ENCODE measurements at regions not wholly inside any gene's neighbourhood (a gene's known extent, or its start where the extent isn't known, plus 50 kb on each side); places are given as distances from the start of the nearest gene placed in this dataset.

- DNase-seq, result no peak
These were observed 57.4 kb upstream of the TMPRSS15 start for GRCh38 chr21:18460979-18461378.

DNA sequence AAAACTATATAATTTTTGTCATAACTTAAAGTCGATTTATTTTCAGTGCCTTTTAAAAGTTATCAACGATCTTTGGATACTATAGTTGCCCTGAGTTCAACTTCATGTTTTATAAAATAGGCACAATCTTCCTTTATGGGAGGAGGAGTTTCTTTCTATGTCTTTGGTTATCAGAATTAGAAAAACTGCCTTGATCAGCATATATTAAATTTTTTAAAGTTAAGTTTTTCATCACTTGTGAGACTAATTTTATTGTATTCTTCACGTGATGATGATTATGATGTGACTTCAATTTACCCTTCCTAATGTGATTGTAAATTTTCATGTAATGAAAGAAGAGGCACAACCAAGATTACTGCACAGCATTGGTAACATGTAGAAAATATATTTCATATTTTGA, 58.2 kb upstream of the TMPRSS15 start:
- DNase-seq, result no peak

DNA sequence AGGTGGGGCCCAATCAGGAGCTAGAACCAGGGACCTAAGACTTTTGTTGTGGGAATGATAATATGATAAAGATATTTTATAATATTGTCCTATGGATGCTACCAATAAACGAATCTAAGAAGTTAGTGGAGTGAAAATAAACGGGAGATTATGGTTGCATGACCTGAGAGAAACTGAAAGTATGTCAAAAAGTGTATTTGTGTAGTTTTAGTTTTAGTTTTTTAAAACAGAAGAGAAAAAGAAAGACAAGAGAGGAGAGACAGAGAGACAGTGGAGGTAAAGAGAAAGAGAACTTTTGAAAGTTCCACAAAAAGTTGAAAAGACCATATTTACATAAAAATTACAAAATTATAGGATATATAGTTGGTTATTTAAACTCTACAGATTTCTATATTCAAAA, 64.1 kb upstream of the TMPRSS15 start:
- no peak for DNase-seq

- DNase-seq, result no peak
These were observed 65.2 kb upstream of the TMPRSS15 start for GRCh38 chr21:18468790-18469189.

DNA sequence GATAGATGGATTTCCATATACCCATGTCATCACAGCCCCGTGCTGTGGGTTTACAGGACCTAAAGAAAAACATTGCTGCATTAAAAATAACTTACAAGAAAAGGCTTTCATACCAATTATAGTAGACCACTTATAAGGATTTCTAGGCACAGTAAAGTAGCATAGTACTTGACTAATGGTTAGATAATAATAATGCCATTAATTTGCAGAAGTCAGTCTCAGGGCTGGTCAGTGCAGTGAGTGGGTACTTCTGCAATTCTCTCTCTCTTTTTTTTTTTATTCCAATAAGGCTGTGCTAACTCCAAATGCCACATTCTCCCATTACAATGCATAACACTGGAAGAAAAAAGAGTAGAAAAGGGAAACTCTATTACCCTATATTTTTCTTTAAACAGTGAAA, 73.1 kb upstream of the TMPRSS15 start:
- no peak for DNase-seq

DNA sequence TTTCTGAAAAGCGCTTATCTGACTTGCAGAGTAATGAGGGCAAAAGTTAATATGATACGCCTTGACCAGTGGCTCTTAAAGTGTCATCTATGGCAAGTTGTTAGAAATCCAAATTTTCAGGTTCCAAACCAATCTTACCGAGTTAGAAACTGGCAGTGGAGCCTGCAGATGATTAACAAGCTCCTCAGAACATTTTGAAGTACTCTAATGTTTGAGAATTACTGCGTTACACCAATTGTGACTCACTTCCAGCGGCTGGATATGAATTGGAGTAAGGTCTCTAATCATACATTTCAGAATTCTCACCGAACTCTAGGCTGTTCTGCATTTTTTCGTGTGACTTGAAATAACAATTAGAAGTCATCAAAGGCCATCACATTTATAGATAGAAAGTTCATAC, 73.5 kb upstream of the TMPRSS15 start:
- DNase-seq, result no peak

DNA sequence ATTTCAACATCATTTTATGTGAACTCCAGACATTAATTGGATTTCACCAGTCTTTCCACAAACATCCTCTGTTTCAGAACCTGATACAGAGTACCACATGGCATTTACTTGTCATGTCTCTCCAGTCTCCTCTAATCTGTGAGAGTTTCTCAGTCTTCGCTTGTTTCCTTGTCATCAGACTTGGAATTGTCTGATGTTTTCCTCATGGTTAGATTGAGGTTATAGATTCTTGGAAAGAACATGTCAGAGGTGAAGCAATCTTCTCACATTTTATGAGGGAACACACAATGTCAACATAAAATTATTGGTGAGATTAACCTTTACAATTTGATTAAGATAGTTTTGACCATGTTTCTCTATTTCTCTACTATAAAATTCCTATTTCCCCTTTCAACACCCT, 74.9 kb upstream of the TMPRSS15 start:
- no peak for DNase-seq

DNA sequence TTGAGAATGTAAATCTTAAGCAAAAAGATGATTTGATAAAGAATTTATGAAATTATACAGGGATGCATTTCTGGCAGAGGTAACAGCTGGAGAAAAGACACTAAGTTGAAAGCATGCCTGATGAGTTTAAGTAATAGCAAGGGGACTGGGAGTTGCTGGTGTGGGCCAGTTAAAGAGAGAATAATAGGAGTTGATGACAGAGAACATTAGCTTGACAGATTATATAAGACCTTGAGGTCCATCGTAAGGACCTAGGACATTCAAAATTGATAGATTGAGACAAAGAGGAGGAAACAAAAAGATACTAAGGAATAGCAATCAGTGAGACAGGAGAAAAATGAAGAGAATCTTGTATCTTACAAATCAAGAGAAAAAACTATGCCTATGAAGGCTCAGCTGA, 84.7 kb upstream of the TMPRSS15 start:
- no peak for DNase-seq

GRCh38 chr21:18493422-18493821, 89.8 kb upstream of the TMPRSS15 start:
- DNase-seq, result no peak

DNA sequence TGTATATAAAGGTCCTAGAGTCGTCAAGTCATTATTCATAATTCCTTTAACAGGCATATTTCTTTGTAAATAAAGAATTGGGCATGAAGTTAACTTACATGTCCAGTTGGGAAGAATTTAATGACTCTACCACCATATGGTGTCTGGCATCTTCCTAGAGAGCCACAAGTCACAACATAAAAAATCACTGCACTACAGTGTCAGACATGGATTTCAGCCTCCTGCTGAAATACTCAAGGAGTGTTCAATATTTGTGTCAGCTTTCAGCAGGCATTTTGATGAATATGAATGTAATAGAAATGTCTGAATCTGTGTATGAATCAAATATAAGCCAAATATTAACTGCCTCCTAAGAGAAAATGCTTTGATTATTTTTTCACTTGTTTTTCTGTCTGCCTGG, 91.9 kb upstream of the TMPRSS15 start:
- DNase-seq, result no peak

DNA sequence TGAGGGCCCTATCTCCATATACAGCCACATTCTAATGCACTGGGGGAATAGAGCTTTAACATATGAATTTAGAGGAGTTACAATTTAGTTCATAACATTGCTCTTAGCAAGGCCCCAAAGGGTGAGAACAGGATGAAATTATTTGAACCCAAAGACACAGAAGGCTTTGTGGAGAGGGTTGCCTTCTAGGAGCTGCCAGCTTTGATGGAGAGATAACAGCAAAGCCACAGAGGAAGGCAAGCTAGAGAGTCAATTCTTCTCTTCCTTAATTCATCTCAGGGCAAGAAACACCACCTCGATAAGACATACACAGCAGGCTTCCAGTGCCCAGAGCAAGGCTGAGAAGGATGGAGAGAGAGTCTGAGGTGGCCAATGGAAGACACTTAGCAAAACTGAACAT, 94.8 kb upstream of the TMPRSS15 start:
- DNase-seq, result no peak

GRCh38 chr21:18499761-18500376, 96.3 kb upstream of the TMPRSS15 start:
- DNase-seq, result peak; percentile 22

DNA sequence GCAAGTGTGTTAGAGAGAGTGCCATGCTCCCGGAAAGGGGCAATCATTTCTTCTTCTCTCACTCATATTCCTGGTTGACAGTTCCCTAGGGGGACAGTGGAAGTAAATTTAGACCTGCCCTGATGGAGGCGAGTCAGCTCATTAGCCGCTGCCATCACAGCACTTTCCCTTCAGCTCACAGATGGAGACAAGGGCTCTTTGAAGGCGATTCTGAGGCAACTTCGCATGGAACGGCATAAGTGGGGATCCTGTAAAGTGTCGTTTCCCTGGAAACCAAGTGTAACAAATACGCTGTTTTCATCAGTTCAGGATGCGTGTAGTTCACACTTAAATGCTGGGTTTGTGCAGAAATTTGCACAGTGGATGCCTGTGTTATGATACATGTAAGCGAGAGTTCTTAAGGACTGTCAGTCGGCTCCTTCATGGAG, 114.5 kb upstream of the TMPRSS15 start:
- DNase-seq, result no peak

GRCh38 chr21:18521204-18521603, 117.6 kb upstream of the TMPRSS15 start:
- no peak for DNase-seq

- no peak for DNase-seq
These were observed 118.8 kb upstream of the TMPRSS15 start for GRCh38 chr21:18522181-18522972.

DNA sequence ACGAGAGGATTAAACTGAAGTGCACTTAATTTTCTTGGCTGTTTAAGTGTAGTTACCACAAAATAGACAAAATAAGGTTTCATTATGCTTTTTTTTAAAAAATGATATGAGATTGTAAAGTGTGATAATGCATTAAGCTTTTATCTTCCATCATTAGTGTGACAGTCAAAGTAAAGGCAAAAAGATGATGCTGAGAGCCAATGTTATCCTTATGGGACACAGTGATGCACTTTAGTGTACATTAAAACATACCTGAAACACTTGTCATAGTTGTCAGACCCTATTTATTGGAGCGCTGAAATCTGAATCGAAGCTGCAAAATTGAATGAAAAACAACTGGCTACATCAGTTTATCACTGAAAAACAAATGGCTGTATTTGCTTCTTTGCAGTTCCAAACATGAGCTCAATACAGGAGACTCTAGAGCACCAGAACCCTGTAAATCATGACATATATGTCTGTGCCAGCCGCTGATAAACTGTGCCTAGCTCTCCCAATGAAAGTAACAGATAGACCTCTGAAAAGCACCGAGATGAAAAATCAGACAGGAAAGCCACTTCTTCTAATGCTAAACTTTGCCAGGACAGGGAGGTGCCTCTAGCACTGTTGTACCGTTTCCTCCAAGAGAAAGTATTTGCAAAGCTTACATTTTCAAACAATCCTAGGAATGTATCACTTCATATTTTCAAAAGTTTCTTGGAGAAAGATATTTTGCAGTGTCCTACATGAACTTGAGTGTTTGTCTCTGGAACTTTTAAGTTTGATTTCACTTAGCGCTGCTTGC, 120.7 kb upstream of the TMPRSS15 start:
- DNase-seq, result no peak

DNA sequence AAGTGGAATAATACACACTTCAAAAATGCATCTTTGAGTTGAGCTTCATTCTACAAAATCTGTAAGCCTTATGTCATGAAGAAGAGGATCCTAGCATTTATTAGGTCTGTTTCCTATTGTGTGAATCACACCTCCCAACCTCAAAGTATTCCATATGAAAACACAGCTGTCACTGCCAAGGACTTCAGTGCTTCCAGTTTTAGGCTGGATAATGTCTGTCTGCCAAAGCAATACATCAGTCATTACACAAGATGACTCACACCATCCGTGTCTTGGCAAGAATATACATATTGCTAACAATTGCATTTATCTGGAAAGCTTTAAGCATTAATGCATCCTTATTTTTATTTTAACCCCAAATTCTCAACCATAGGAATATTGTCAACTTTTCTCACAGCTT, 125.7 kb upstream of the TMPRSS15 start:
- no peak for DNase-seq

- no peak for DNase-seq
These were observed 138.5 kb upstream of the TMPRSS15 start for GRCh38 chr21:18542081-18542480.

- no peak for DNase-seq
These were observed 142.3 kb upstream of the TMPRSS15 start for GRCh38 chr21:18545908-18546307.

- DNase-seq, result no peak
These were observed 143.8 kb upstream of the TMPRSS15 start for GRCh38 chr21:18547347-18547746.

- no peak for DNase-seq
These were observed 144.7 kb upstream of the TMPRSS15 start for GRCh38 chr21:18548249-18548648.

- DNase-seq, result no peak
These were observed 145.8 kb upstream of the TMPRSS15 start for GRCh38 chr21:18549214-18549905.

GRCh38 chr21:18550361-18550760, 146.8 kb upstream of the TMPRSS15 start:
- no peak for DNase-seq

Measured in NCI-H510A treated with DMSO at 0.1 percent for 48 hours (cell line).